ENCODE measurements at regions not wholly inside any gene's neighbourhood (a gene's known extent, or its start where the extent isn't known, plus 50 kb on each side); places are given as distances from the start of the nearest gene placed in this dataset.
"Not testable (repeated sequence)": the region's sequence is repeated elsewhere in the genome, so short reads cannot be mapped to it uniquely, and the experiment has no call there.

DNA sequence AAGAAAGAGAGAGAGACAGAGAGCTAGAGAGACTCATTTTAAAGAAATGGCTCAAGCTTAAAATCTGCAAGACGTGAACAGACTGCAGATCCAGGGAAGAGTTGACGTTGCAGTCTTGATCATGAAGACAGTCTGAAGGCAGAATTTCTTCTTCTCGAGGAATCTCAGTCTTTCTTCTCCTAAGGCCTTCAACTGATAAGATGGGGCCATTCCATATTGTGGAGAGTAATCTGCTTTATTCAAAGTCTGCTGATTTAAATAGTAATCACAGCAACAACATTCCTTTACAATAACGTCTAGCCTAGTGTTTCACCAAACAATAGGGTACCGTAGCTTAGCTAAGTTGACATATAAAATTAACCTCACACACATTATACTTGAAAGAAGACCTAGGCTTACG is 208.4 kb upstream of the ADAMTS3 start:
- DNase-seq (ENCODE audit: low spot score) = no peak

DNA sequence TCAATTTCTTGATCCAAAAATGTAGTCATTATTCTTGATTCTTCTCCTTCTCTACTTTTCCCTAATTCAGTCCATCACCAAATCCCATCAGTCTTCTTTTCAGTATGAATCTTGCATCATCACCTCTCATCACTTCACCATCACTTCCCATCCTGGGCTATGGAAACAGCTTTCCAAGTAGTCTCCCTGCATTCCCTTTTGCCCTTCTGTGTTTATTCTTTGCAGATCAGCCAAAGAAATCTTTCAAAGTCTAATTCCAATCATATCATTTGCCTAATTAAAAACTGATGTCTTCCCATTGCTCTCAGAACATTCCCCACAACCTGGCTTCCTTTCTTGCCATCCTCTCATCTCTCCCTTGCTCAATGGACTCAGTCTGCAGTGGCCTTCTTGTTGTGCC is 201.7 kb upstream of the ADAMTS3 start:
- no peak for DNase-seq (ENCODE audit: low spot score)

DNA sequence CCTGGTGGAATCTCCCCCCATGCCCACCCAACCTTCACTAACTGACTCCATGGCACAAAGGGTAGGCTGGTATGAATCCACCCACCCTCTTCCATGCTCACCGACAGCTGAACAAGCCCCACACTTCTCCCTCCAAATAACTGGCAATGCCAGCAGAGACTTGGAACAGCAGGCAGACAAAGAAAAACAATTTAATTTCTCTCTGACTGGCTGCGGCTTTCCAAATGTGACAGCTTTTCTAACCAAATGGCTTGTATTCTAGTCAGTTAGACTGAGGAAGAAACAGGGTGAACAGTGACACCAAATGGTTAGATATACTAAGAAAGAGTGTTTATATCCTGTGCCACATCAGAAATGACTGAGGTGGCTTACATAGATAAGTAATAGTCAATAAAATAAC is 199.3 kb upstream of the ADAMTS3 start:
- DNase-seq (ENCODE audit: low spot score) = no peak

DNA sequence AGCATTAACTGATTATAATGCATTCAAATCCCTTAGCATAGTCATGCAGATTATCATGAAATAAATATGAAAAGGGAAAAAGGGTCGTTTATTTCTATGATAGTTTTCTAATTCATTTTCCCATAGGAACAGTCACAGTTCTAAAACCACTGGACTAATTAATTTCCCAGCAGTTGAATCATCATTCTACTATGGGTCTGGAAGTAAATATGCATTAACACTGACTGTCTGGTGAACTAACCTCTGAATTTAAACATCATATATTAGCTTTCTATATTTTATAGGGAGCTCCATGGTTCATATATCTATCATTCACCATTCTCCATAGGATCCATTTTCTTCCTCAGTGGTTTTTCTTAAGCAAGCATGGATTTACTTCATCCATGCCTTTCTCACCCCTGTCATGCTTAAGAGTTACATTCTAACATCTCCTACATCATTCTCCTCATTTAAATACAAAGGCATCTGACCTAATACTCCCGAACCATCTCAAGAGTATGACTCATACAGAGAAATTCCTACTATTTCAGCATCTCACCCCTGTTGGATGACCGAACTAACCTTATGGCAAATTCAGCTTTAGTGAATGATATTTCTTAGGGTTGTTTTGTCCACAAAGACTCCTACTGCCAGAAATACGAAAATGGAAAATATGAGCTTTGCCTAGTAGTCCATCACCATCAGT is 198.7 kb upstream of the ADAMTS3 start:
- DNase-seq (ENCODE audit: low spot score) = no peak

DNA sequence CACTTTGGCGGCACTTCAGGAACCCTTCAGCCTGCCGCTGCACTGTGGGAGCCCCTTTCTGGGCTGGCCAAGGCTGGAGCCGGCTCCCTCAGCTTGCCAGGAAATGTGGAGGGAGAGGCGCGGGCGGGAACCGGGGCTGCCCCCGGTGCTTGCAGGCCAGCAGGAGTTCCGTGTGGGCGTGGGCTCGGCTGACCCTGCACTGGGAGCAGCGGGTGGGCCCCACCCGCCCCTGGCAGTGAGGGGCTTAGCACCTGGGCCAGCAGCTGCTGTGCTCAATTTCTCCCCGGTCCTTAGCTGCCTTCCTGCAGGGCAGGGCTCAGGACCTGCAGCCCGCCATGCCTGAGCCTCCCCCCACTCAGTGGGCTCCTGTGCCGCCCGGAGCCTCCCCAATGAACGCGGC is 196.8 kb upstream of the ADAMTS3 start:
- not testable (repeated sequence) for DNase-seq (ENCODE audit: low spot score)

DNA sequence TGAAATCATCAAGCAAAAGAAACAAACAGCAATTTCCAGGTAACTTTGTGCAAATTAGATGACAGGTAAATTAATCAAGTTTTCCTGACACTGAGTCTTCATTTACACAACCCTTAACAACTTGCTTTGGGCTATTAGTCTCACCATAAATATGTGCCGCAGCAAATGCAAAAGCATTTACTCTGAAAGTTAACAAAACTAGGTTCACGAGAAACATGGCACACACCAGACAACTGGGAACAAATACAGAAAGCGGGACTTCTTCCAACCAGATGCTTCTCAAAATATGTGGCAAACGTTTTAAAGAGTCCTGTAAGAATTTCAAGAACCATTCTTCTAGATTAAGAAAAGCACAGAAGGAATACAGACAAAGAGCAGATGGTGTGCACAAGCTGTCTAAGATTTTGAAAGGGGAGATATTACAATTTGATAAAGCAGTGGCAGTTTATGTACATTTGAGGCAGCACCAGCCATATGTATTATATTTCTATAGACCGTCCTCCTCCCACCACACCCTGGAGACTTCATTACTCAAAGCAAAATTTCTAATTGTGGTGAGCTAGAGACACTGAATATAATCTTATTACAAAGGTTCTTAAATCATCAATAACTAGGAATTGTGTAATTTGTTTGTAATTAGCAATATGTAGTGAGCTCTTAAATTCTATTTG is 192.5 kb upstream of the ADAMTS3 start:
- DNase-seq (ENCODE audit: low spot score) = no peak

DNA sequence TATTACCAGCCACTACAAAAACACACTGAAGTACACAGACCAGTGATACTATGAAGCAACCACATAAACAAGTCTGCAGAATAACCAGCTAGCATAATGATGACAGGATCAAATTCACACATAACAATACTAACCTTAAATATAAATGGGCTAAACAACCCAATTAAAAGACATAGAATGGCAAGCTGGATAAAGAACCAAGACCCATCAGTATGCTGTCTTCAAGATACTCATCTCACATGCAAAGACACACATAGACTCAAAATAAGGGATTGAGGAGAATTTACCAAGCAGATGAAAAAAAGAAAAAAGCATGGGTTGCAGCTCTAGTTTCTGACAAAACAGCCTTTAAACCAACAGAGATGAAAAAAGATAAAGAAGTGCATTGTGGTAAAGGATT is 184.4 kb upstream of the ADAMTS3 start:
- DNase-seq (ENCODE audit: low spot score) = not testable (repeated sequence)

DNA sequence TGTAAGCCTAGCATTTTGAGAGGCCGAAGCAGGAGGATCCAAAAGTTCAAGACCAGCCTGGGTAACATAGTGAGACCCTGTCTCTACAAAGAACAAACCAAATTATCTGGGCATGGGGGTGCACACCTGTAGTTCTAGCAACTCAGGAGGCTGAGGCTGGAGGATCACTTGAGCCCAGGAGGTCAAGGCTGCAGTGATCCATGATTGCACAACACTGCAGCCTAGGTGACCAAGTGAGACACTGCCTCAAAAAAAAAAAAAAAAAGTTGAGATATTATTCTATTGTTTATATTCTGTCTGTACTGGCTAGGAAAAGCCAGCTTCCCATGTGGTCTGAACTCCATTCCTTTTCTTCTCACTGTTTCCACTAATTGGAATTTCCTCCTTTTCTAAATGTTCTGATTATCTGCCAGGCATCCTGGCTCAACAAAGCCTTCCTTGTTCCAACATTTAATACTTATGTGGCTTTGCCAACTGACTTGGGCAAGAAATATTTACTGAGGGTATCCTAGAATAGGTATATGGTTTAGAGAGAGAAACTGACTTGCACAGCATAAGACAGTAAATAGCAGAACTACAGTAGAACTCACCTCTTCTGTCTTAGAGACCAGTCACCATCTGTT is 175.2 kb upstream of the ADAMTS3 start:
- DNase-seq (ENCODE audit: low spot score) = no peak

DNA sequence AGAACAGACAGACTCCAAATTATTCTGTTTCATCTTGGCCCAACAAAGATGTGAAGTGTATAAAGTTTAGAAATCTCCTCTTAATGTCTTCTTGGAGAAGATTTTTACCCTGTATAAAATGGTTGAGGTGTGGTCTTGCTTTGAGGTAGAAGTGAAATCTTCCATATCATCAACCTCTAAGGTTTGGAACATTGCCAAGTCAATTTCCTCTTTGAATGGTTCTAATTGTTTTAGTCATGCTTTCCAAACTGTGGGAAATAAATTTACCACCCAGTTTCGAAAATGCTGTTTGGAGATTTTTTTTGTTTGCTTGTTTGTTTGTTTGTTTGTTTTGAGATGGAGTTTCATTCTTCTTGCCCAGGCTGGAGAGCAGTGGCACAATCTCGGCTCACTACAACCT is 174.1 kb upstream of the ADAMTS3 start:
- DNase-seq (ENCODE audit: low spot score) = no peak

DNA sequence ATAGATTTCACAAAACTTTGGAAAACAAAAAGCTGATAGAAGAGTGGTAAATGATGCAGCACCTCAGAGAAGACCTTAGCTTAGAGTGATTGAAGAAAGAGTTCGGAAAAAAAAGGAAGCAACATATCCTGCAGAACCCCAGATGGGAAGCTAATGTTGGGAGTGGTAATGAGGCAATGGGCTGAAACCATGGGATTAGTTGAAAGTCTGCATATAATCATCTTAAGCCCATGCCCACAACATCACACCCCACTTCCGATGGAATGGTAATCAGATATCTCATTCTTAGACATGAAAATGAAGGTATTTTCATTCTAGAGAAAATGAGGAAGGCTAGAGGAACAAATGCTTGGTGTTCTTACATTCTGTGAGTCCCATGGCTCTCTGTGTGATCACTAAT is 146.3 kb upstream of the ADAMTS3 start:
- DNase-seq (ENCODE audit: low spot score) = no peak

DNA sequence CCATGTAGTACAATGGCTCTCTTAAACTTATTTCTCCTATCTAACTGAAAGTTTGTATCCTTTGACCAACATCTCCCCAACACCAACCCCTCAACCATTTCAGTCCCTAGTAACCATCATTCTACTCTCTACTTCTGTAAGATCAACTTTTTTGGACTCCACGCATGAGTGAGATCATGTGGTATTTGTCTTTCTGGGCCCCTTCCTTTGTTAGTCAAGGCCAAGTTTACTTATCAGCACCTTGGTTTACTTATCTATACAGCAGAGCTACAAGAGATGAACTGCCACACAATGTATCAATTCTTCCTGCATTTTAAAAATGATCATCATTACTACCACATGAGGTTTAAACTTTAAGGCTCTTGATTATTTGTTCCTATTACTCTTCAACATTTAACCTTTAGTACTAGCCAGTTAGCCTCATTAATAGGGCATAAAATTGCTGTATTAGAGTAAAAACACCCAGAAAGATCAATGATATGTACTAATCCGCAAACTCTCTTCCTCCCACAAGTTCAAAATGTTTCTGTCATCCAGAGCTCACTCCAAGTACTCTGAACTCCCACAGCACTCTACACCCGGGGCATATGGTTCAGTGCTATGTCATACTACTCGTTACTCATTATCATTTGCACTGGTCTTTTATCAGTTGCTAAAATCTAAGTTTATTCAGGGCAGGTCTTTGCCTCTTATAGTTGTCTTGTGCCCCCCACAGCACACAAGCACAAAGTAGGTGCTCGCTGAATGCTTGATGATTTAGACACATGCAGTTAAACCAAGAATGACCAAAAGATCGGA is 145.7 kb upstream of the ADAMTS3 start:
- no peak for DNase-seq (ENCODE audit: low spot score)

DNA sequence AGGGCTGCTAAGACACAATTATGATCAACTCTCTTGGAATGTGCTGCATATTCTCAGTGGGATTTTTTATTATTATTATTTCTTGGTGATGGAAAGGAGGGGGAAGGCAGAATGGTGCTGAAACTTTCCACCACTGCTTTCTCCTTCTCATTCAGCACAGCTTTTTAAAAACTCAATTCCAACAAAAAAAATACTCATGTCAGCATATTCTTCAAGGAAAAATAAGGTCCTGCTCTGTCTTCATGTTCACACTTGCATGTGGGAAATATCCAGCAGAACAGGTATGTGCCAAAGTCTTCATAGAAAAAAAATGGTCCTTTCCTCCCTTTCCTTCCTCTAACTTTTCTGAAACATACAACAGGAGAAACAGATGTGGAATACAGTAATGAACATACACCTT is 144.0 kb upstream of the ADAMTS3 start:
- no peak for DNase-seq (ENCODE audit: low spot score)

DNA sequence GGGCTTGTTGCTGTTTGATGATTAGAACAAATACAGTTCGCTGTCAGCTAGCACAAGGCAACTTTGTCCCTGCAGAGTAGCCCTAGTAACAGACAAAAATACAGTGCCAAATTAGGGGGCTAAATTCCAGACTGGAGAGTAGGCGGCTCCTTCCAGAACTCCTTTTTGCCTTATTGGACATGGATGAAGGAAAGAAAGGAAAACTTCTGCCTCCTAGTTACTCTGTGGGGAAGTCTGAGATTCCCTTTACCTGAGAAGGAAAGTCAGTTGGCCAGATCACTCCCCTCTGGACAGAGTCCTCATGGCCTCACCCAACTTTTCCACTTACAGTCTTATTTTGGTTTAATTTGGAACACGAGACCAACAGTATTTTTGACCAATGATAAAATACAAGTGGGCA is 140.5 kb upstream of the ADAMTS3 start:
- no peak for DNase-seq (ENCODE audit: low spot score)

DNA sequence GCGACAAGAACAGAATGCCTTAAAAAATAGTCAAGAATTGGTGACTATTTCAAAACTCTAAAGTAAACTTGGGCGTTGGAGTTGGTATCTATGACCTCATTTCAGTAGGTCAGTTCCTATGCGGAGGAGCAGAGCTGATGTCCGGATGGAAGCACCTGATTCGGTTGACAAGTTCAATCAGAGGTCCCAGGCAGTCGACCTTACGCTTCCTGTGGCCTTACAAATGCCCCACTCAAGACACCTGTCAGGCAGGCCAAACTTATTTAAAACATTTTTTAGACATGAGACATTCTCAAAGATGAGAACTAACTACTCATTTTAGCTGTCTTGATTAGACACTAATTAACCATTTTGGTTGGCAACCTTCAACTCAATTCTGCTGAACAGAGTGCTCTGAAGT is 137.7 kb upstream of the ADAMTS3 start:
- no peak for DNase-seq (ENCODE audit: low spot score)

DNA sequence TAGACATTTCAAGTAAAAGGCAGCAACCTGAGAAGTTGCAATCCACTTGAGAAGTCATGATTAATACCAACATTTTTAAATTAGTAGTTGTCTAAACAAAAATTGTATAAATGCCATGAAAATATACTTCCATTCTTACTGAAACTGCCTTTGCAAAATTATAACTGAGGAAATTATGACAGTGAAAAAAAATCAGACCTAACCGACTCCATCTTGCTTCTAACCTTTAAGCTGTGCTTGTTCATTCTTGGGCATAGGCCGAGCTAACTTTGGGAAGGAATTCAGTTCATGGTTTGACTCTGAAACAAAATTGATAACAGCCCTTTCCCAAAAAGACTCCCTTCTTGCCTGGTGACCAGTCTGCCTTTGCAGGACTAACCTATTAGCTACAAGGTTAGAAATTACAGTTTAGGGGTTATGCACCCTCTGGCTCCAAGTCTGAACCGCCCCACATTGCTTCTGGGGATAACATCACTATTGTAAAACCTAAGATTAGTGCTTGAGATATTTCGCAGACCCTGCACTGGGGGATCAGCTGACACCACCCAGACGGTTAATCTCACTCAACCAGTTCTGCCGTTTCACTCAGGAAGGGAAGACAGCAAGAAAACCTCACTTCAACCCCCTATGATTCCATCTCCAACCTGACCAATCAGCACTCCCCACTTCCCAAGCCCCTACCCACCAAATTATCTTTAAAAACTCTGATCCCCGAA is 136.1 kb upstream of the ADAMTS3 start:
- DNase-seq (ENCODE audit: low spot score) = not testable (repeated sequence)

DNA sequence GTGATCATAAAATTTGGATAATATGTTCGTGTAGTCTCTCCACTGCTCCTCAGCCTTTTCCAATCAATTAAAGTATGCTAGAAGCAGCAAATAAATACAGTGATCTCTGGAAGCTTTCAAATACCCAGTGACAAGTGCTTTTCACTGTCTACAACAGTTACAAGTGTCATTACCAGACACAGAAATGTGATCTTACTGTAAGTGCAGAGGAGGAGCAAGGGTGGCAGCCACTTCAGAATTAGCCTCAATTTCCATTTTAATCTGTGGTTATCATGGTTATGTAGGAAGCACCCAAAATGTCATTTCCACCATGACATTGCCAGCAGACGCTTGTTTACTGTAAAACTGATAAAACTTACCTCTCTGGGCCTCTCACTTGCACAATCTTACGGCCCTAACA is 133.9 kb upstream of the ADAMTS3 start:
- no peak for DNase-seq (ENCODE audit: low spot score)

DNA sequence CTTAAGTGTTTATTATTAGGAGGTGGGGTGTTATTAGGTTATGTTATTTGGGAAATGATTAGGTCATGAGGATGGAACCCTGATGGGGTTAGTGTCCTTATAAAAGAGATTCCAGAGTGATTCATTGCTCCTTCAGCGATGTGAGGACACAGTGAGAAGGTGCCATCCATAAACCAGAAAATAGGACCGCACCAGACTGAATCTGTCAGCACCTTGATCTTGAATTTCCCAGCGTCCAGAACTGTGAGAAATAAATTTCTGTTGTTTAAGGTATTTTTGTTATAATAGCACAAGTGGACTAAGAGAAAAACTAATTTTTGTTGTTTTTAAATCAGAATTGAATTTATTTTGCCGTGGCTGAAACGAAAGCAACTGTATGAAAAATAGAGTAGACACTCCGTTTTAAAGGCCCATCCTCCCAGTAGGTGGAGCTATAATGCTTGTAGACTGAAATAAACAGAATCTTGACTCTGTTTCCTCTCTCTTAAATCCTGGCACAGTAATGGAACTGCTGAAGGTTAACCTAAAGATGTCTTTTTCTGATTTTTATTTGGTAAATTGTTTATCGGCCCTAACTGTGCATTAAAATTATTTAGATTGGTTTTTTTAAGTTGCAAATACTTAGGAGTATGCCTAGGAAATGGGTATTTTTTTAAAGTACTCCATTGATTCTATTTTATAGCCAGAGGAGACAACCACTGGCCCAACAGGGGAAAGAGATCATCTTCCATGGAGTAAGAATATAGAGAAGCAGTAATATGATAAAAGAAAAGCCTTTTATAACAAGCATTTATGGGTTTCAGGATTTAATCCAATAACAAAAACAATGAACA is 133.2 kb upstream of the ADAMTS3 start:
- DNase-seq (ENCODE audit: low spot score) = no peak

DNA sequence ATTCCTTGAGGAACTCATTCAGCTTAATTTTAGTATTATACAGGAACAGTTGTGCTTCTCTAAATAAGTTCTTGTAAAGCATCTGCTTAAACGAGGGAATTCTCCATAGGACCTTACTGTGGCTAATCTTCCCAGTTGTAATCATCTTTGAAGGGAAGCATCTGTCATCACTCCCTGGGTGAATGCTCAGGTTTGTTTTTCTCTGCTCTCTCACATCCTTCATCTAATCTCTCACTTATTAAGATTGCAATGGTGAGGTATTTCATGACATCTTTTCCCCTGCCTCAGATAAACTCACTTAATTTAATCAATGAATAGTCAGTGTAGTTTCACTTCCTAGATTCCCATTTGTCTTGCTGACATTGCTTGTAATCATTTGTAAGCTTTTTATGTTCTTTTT is 121.8 kb upstream of the ADAMTS3 start:
- DNase-seq (ENCODE audit: low spot score) = no peak

DNA sequence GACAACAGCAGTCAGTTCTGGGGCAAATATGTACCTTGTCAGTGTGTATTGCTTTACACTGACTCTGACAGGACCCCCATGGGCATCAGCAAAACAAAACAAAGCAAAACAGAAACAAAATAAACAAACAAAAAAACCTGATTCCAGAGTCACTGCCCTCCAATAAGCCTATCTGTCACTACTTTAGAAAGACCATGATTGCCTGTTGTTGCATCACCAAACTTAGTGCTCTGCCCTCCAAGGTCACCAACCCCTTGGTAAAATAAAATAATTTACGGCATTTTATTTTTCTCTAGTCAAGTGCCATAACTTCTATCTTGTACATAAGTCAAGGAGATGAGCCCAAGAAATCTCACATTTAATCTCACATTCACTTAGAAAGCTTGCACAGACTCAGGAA is 120.9 kb upstream of the ADAMTS3 start:
- no peak for DNase-seq (ENCODE audit: low spot score)

DNA sequence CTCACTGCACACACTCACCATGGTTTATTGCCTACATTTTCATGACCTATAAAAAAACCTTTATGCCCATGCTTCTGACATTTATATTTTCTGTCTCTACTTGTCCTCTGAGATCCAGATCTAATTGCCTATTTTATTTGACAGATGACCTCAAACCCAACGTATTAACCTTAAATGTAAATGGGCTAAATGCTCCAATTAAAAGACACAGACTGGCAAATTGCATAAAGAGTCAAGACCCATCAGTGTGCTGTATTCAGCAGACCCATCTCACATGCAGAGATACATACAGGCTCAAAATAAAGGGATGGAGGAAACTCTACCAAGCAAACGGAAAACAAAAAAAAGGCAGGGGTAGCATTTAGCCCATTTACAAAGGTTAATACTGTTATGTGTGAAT is 117.4 kb upstream of the ADAMTS3 start:
- DNase-seq (ENCODE audit: low spot score) = not testable (repeated sequence)

DNA sequence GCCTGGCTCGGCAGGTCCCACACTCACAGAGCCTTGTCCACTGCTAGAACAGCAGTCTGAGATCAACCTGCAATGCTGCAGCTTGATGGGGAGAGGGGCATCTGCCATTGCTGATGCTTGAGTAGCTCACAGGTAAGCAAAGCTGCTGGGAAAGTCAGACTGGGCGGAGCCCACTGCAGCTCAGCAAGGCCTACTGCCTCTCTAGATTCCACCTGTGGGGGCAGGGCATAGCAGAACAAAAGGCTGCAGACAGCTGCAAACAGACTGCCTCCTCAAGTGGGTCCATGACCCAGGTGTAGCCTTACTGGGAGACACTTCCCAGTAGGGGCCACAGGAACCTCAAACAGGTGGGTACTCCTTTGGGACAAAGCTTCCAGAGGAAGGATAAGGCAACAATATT is 110.6 kb upstream of the ADAMTS3 start:
- no peak for DNase-seq (ENCODE audit: low spot score)
